GM12801 (cell line): ENCODE measurements at regions not wholly inside any gene's neighbourhood (a gene's known extent, or its start where the extent isn't known, plus 50 kb on each side); places are given as distances from the start of the nearest gene placed in this dataset.

Experiments used
- CTCF ChIP-seq: IDR thresholded peaks from one replicate; pipeline ENCODE4 v1.5.1; 2011; ENCODE audit warnings: control low read depth; ENCODE audit not compliant: insufficient read length; ENCODE audit errors: extremely low read depth

GRCh38 chr11:29009426-29009825 is 901.2 kb downstream of the METTL15 start:
- no peak for TF ChIP-seq CTCF

- no peak for TF ChIP-seq CTCF
These were observed 900.3 kb downstream of the METTL15 start for GRCh38 chr11:29008481-29008880.

GRCh38 chr11:29006668-29007067 is 898.5 kb downstream of the METTL15 start:
- TF ChIP-seq CTCF, result no peak

- no peak for TF ChIP-seq CTCF
These were observed 897.3 kb downstream of the METTL15 start for GRCh38 chr11:29005401-29005980.

GRCh38 chr11:29002816-29003215 is 894.6 kb downstream of the METTL15 start:
- no peak for TF ChIP-seq CTCF

- no peak for TF ChIP-seq CTCF
These were observed 891.4 kb downstream of the METTL15 start for GRCh38 chr11:28999620-29000019.

GRCh38 chr11:28992996-28993395 is 884.8 kb downstream of the METTL15 start:
- no peak for TF ChIP-seq CTCF
